Left ventricle myocardium inferior (tissue), 1 donor: ENCODE measurements at regions not wholly inside any gene's neighbourhood (a gene's known extent, or its start where the extent isn't known, plus 50 kb on each side); places are given as distances from the start of the nearest gene placed in this dataset.

Experiments
- DNase-seq: peaks from one replicate; pipeline ENCODE4 v3.0.0-alpha.2; 2020
- H3K27ac ChIP-seq: fragments of 200-600 bp; replicated peaks from 2 replicates; pipeline ENCODE4 v1.8.0; 2021
- H3K27me3 ChIP-seq: fragments of 200-600 bp; 2 replicates; pipeline ENCODE4 v1.8.0; 2021; ENCODE audit warnings: low read depth
- H3K36me3 ChIP-seq: fragments of 200-600 bp; 2 replicates; pipeline ENCODE4 v1.8.0; 2021
- H3K4me1 ChIP-seq: fragments of 200-600 bp; 2 replicates; pipeline ENCODE4 v1.8.0; 2021
- H3K4me3 ChIP-seq: fragments of 200-600 bp; 2 replicates; pipeline ENCODE4 v1.8.0; 2021; ENCODE audit warnings: mild to moderate bottlenecking, moderate library complexity
- H3K9me3 ChIP-seq: fragments of 200-600 bp; replicated peaks from 2 replicates; pipeline ENCODE4 v1.8.0; 2021
- CTCF ChIP-seq: fragments of 200-600 bp; IDR thresholded peaks from 2 replicates; pipeline ENCODE4 v1.8.0; 2021; ENCODE audit warnings: antibody characterized with exemption, mild to moderate bottlenecking, borderline replicate concordance
- intact Hi-C: fragments of 100-400 bp; cut with micrococcal nuclease; formaldehyde crosslinking; loops from one replicate; pipeline ENCODE4 v1.11.0; 2022
- donor health status: DM: no; HTN: yes; CAD: no; lungs with severe emphysema.

GRCh38 chr5:67992923-67993322 lies 222.6 kb upstream of the PIK3R1 start:
- no peaks in the 10 kb centered on the region for H3K36me3 ChIP-seq
- no peak overlapping the region for H3K4me3 ChIP-seq
- intact Hi-C loops, result no loop called here
- TF ChIP-seq CTCF, result no peak
- no peak overlapping the region for H3K27ac ChIP-seq
- no peaks in the 10 kb centered on the region for H3K27me3 ChIP-seq
- H3K9me3 ChIP-seq, result peaks cover 6% of the 10 kb centered on the region
- peaks cover 31% of the 10 kb centered on the region for H3K4me1 ChIP-seq
- DNase-seq, result no peak

- Histone ChIP-seq H3K9me3 (peaks cover 6% of the 10 kb centered on the region), H3K27ac (peak overlapping the region; percentile 13), H3K4me1 (peaks cover 41% of the 10 kb centered on the region), H3K27me3 (no peaks in the 10 kb centered on the region), H3K36me3 (no peaks in the 10 kb centered on the region), H3K4me3 (no peak overlapping the region)
- TF ChIP-seq CTCF, result peak; percentile 30
- no peak for DNase-seq
- intact Hi-C loops, result no loop called here
Observed at GRCh38 chr5:67989456-67989855, 226.1 kb upstream of the PIK3R1 start.

GRCh38 chr5:67986761-67987160 lies 228.8 kb upstream of the PIK3R1 start:
- DNase-seq, result no peak
- H3K27ac ChIP-seq, result no peak overlapping the region
- intact Hi-C loops, result no loop called here
- no peaks in the 10 kb centered on the region for H3K36me3 ChIP-seq
- no peak for TF ChIP-seq CTCF
- no peaks in the 10 kb centered on the region for H3K27me3 ChIP-seq
- peaks cover 30% of the 10 kb centered on the region for H3K4me1 ChIP-seq
- peaks cover 6% of the 10 kb centered on the region for H3K9me3 ChIP-seq
- H3K4me3 ChIP-seq, result no peak overlapping the region

- Histone ChIP-seq H3K27ac (peak overlapping the region; percentile 38), H3K4me1 (peaks cover 28% of the 10 kb centered on the region), H3K27me3 (no peaks in the 10 kb centered on the region), H3K9me3 (peaks cover 6% of the 10 kb centered on the region), H3K36me3 (no peaks in the 10 kb centered on the region), H3K4me3 (no peak overlapping the region)
- intact Hi-C loops, result no loop called here
- no peak for DNase-seq
- TF ChIP-seq CTCF, result no peak
Observed at GRCh38 chr5:67985686-67986387, 229.7 kb upstream of the PIK3R1 start.

- peaks cover 20% of the 10 kb centered on the region for H3K4me1 ChIP-seq
- TF ChIP-seq CTCF, result no peak
- intact Hi-C loops, result no loop called here
Observed at GRCh38 chr5:67984546-67984945, 231.0 kb upstream of the PIK3R1 start.

More at GRCh38 chr5:67984546-67984945, 231.0 kb upstream of the PIK3R1 start:
- Histone ChIP-seq H3K36me3 (no peaks in the 10 kb centered on the region), H3K9me3 (peaks cover 6% of the 10 kb centered on the region), H3K27me3 (no peaks in the 10 kb centered on the region), H3K4me3 (no peak overlapping the region), H3K27ac (no peak overlapping the region)
- no peak for DNase-seq
